GM13976 (cell line): ENCODE measurements at regions not wholly inside any gene's neighbourhood (a gene's known extent, or its start where the extent isn't known, plus 50 kb on each side); places are given as distances from the start of the nearest gene placed in this dataset.

Experiments
- DNase-seq: peaks from one replicate; pipeline ENCODE4 v3.0.0; 2012; ENCODE audit warnings: low spot score
- in situ Hi-C: fragments of 300-500 bp; cut with MboI; formaldehyde crosslinking; loops from one replicate; pipeline ENCODE4 v1.12.0; 2022; ENCODE audit warnings: low sequenced_read_pairs, mixed read lengths, inconsistent platforms; ENCODE audit not compliant: unreplicated experiment
- TF ChIP-seq, protein P1 (sequence below): IDR thresholded peaks from 2 replicates; pipeline ENCODE4 v1.5.1; 2012; ENCODE audit warnings: borderline replicate concordance, mild to moderate bottlenecking; ENCODE audit not compliant: insufficient read depth; ENCODE audit errors: extremely low read depth, missing control alignments, control extremely low read depth

DNA sequence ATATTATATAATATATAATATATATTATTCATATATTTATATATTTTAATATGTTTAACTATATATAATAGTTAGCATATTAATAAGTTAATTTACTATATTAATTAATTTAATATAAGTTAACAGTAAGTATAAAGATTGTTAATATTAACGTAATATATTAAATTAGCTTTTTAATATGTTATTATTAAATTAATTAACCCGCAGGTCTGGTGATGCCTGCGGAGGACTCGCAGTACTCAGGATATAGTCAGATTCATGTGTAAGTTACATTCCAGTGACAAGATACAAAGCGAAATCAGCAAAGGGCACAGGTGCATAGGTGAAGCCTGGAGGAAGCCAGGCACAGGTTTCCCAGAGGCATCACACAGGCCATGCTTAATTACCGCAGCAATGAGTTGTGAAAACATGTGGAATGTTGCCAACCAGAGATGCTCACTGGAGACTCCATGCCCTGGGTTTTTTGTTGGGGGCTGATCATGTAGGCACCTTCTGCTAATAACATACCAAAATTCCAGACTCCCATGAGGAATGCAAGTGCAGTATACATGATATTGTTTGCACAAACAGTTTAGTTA is 130.4 kb upstream of the MPHOSPH6 start:
- no peak for DNase-seq
- TF ChIP-seq, protein P1, sequence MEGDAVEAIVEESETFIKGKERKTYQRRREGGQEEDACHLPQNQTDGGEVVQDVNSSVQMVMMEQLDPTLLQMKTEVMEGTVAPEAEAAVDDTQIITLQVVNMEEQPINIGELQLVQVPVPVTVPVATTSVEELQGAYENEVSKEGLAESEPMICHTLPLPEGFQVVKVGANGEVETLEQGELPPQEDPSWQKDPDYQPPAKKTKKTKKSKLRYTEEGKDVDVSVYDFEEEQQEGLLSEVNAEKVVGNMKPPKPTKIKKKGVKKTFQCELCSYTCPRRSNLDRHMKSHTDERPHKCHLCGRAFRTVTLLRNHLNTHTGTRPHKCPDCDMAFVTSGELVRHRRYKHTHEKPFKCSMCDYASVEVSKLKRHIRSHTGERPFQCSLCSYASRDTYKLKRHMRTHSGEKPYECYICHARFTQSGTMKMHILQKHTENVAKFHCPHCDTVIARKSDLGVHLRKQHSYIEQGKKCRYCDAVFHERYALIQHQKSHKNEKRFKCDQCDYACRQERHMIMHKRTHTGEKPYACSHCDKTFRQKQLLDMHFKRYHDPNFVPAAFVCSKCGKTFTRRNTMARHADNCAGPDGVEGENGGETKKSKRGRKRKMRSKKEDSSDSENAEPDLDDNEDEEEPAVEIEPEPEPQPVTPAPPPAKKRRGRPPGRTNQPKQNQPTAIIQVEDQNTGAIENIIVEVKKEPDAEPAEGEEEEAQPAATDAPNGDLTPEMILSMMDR = no peak
- in situ Hi-C loops = no loop called here

DNA sequence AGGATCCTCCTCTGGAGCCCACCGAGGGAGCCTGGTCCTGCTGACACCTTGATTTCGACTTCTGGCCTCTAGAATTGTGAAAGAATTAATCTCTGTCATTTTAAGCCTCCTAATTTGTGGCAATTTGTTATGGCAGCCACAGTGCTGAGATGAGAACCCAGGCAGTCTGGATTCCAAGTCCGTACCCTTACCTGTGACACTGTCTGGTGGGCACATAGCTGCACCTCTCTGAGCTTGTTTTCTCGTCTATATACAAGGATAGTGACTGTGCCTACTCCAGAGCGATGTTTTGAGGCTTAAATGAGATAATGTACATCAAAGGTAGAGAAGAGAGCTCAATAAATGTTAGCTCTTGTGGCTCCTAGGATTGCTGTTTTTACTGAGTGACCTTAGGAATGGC is 128.4 kb upstream of the MPHOSPH6 start:
- no peak for DNase-seq
- in situ Hi-C loops = no loop called here
- TF ChIP-seq, protein P1 = no peak

DNA sequence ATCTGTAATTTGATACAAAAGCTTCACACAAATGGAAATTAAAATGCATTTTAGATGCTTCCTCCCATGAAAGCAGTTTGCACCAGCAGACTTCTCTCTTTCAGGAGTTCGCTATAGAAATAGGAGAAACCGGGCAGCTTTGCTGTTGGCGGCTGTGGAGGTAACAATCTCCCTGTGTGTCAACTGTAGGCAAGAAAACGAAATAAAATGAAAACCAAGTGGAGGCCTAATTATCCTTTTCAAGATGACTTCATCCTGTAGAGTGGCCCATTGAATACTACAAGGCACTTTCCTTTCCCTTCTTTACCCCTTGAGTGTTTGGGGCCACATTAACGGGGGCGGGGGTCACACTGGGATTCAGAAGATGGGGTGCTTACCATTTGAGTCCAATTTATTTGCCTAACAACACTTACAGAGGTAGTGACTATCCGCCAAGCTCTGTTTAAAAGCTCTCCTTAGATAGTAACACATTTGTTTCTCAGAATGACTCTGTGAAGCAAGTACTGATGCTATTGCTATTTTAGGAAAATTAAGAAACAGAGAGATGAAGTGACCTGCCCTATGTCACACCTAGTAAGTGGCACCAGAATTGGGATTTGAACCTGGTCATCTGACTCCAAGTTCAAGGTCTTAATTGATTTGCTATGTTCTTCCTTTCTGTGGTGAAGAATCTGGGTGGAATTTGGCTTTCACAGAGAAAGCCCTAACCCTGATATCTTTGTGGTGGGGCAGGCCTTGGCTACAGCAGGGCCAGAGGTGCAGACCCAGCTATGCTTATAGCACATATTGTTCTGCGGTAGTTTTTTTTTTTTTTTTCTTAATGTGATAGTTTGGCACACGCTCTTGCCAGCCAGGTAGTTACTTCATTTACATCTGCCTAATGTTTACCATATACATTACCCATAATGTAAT is 125.5 kb upstream of the MPHOSPH6 start:
- TF ChIP-seq, protein P1 = no peak
- in situ Hi-C loops = no loop called here
- no peak for DNase-seq

DNA sequence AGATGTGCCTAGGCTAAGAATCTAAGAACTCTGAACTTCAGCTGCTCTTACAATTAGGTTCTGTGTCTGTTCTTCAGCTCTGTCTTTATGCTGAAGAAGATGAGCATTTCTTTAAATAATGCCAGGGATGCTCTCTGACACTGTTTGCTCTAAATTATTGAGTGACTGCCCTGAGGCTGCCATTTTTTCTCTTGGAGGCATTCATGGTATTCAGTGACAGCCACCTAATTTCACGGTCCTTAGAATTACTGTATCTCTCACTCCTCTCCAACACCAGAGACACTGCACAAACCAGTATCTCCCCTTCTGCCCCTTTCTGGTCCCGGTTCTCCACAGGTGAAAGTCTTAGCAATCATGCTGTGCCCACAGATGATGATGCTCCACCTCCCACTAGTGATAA is 123.6 kb upstream of the MPHOSPH6 start:
- in situ Hi-C loops = no loop called here
- no peak for DNase-seq
- TF ChIP-seq, protein P1 = no peak

DNA sequence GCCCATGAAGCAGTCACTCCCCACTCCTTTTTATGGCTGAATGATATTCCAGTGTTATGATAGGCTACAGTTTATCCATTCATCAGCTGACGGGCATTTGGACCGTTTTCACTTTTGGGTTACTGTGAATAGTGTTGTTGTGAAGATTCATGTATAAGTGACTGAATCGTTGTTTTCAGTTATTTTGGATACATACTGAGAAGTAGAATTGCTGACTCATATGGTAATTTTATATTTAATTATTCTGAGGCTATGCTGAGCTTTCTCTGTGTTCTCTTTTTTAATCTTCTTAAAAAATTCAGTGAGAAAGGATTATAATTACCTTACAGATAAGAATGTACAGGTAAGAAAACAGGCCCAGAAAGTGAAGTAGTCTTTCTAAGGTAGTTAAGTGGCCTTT is 117.9 kb upstream of the MPHOSPH6 start:
- in situ Hi-C loops = no loop called here
- TF ChIP-seq, protein P1 = no peak
- no peak for DNase-seq

DNA sequence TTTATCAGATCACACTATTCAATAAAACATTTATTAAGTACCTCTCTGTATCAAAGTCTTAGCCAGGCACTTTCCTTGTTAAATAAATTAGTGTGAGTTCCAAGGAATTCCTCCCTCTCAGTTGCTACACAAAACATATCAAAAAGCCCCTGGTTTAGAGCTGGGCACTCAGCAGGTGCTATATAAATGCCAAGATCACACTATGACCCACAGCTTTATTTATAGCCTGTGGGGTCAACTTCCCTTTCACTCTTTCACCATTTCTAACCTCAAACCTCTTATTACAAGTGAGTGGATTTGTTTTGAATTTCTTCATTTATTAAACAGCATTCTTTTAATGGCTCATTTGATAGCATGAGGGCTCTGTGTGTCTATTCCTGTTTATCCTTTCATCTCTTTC is 112.6 kb upstream of the MPHOSPH6 start:
- TF ChIP-seq, protein P1 = no peak
- DNase-seq = no peak
- in situ Hi-C loops = no loop called here
